ENCODE measurements at regions not wholly inside any gene's neighbourhood (a gene's known extent, or its start where the extent isn't known, plus 50 kb on each side); places are given as distances from the start of the nearest gene placed in this dataset.

DNA sequence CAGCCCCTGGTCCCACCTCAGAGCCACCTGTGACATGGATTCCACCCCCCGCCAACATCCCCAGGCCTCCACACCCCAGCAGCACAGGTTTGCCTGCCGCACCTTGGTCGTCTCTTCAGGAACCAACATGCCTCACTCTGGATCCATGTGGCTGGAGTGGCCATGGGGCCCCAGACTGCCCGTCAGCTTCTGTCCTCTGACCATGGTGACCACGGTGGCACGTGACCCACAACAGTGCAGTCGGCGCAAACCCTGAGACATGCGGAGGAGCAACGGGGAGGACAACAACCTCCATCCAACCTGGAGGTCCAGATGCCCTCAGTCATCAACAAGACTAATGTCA, 85.6 kb downstream of the ANKRD60 start:
- Mint-ChIP-seq H3K4me3 (ENCODE audit: unreplicated experiment) (no peak overlapping the region), H3K36me3 (ENCODE audit: low read depth) (peaks cover 8% of the 10 kb centered on the region), H3K4me1 (ENCODE audit: low read depth) (peaks cover 14% of the 10 kb centered on the region), H3K27me3 (ENCODE audit: low read depth) (peaks cover 22% of the 10 kb centered on the region), H3K9me3 (ENCODE audit: low read depth) (peaks cover 11% of the 10 kb centered on the region), H3K27ac (ENCODE audit: unreplicated experiment) (no peak overlapping the region)
- DNase-seq (ENCODE audit: low spot score): no peak
- TF ChIP-seq, protein P1, sequence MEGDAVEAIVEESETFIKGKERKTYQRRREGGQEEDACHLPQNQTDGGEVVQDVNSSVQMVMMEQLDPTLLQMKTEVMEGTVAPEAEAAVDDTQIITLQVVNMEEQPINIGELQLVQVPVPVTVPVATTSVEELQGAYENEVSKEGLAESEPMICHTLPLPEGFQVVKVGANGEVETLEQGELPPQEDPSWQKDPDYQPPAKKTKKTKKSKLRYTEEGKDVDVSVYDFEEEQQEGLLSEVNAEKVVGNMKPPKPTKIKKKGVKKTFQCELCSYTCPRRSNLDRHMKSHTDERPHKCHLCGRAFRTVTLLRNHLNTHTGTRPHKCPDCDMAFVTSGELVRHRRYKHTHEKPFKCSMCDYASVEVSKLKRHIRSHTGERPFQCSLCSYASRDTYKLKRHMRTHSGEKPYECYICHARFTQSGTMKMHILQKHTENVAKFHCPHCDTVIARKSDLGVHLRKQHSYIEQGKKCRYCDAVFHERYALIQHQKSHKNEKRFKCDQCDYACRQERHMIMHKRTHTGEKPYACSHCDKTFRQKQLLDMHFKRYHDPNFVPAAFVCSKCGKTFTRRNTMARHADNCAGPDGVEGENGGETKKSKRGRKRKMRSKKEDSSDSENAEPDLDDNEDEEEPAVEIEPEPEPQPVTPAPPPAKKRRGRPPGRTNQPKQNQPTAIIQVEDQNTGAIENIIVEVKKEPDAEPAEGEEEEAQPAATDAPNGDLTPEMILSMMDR (IDR thresholded peaks at IDR 0.05): no peak

DNA sequence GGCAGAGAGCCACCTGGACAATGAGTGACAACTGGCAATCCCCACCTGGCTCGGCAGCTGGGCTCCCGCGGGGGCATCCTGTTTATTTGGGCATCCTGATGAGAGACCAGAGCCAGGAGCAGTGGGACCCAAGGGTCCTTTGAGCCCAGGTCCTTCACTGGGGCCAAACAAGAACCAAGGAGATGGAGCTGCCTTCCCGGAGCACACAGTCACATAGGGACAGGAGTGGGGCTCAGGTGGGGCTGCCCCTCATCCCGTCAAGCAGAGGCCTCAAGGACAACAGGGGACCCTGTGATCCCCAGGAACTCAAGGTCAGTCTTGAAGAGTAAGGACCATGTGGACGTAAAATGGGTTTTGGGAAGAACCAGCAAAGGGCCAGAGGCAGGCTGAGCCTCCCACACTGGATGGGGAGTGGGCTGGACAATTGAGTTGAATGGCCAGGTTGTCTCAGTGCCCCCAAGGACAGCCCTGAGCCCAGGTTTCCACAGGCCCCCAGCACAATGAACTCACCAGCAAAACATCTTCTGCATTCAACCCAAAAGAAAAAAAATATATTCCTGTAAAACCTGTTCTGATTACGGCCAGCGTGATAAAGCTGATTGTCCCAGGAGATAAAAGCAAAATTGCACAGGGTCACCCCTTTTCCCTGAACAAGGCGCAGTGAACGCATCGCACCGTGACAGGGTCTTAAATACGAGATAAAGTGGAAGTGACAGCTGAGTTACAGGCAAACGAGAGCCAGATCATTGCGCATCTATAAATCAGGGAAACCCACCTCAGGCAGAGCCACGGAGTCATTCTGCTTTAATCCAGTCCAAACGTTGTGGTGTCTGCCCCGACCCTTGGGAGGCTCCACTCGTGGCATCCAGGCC, 86.2 kb downstream of the ANKRD60 start:
- DNase-seq (ENCODE audit: low spot score): no peak
- Mint-ChIP-seq H3K36me3 (ENCODE audit: low read depth) (peaks cover 4% of the 10 kb centered on the region), H3K4me3 (ENCODE audit: unreplicated experiment) (no peak overlapping the region), H3K27ac (ENCODE audit: unreplicated experiment) (no peak overlapping the region), H3K9me3 (ENCODE audit: low read depth) (peaks cover 5% of the 10 kb centered on the region), H3K4me1 (ENCODE audit: low read depth) (peaks cover 14% of the 10 kb centered on the region), H3K27me3 (ENCODE audit: low read depth) (peaks cover 23% of the 10 kb centered on the region)
- TF ChIP-seq, protein P1 (IDR thresholded peaks at IDR 0.05): no peak

DNA sequence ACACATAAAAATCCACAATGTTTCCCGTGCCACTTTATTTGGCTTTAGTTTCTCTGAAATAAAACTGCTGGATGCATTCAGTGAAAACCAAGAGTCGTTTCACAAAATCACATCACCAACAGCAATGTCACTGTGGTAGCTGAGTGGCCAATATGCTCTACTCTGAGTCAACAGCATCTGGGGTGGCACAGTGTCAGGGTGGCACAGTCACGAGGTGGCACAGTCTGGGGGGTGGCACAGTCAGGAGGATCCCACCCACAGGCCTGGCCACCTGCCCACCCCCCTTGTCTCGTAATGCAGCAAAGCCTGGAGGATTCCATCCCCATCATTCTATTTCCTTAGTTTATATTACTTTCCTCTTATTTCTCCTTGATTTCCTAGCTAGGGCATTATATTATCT, 87.0 kb downstream of the ANKRD60 start:
- Mint-ChIP-seq H3K4me1 (ENCODE audit: low read depth) (peaks cover 9% of the 10 kb centered on the region), H3K27ac (ENCODE audit: unreplicated experiment) (no peak overlapping the region), H3K4me3 (ENCODE audit: unreplicated experiment) (no peak overlapping the region), H3K9me3 (ENCODE audit: low read depth) (peaks cover 5% of the 10 kb centered on the region), H3K36me3 (ENCODE audit: low read depth) (peaks cover 4% of the 10 kb centered on the region), H3K27me3 (ENCODE audit: low read depth) (peaks cover 29% of the 10 kb centered on the region)
- no peak for DNase-seq (ENCODE audit: low spot score)
- TF ChIP-seq, protein P1 (IDR thresholded peaks at IDR 0.05): no peak

DNA sequence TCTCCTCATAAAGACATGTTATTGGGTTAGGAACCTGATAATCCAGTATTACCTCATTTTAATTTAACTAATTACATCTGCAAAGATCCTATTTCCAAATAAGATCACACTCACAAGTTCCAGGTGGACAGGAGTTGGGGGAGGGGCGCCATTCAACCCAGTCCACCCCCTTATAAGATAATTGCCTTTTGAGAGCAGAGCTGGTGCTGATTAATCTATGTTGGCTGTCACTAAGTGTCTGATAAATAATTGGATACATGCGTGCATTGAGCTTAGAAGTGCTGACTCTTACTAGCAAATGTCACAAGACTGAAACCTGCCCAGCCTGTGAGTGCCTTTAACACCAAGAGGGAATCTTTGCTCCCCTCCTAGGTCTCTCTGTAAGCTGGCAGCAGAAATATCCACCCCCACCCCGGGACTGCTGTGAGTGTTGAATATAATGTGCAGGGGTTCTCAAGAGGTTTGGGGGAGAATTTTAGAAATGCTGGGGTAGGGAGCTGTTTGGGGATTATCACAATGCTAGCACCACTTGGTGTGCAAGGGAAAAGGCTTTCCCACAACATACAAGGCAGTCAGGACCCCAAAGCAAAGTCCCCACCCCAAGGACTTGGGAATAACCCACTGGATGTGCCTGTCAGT, 87.5 kb downstream of the ANKRD60 start:
- TF ChIP-seq, protein P1 (IDR thresholded peaks at IDR 0.05): no peak
- no peak for DNase-seq (ENCODE audit: low spot score)

DNA sequence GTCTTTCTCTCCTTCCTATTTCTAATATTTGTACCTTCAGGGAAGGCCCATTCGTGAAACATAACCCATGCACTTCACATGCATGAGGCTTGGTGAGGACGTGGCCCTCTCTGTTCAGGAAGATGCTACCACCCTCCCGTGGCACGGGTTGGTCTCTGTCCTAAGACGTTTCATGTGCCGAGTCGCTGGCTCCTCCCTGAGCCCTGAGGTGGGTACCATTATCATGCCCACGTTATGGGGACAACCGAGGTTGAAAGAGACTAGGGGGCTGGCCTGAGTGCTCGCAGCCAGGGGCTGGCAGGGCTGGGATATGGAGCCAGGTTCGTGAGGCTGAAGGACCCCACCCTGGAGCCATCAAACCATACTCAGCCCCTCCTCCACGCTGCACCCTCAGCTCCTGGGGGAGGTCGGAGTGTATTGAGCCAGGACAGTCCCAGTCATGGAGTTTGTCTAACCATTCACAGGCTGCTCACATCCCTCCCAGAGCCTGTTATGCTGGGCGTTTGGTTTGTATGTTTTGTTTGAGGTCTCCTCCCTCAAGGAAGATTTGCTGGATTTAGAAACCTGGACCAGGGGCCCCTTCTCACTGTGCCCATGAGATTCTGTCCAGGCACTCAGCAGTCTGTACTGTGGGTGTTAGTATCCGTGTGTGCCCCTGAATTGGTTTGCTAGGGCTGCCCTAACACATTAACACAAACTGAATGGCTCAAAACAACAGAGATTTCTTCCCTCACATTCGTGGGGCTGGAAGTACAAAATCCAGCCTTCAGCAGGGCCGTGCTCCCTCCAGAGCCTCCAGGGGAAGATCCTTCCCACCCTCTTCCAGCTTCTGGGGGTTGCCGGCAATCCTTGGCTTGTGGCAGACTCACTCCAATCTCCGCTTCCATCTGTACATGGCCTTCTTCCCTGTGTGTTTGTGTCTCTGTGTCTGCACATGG, 88.3 kb downstream of the ANKRD60 start:
- DNase-seq (ENCODE audit: low spot score): no peak
- no peak overlapping the region for H3K4me3 Mint-ChIP-seq (ENCODE audit: unreplicated experiment)
- TF ChIP-seq, protein P1 (IDR thresholded peaks at IDR 0.05): no peak
- H3K27ac Mint-ChIP-seq (ENCODE audit: unreplicated experiment): no peak overlapping the region
- H3K36me3 Mint-ChIP-seq (ENCODE audit: low read depth): peaks cover 4% of the 10 kb centered on the region
- no peaks in the 10 kb centered on the region for H3K4me1 Mint-ChIP-seq (ENCODE audit: low read depth)
- H3K9me3 Mint-ChIP-seq (ENCODE audit: low read depth): peaks cover 5% of the 10 kb centered on the region
- H3K27me3 Mint-ChIP-seq (ENCODE audit: low read depth): peaks cover 41% of the 10 kb centered on the region

More for the DNA sequence above, 87.5 kb downstream of the ANKRD60 start:
- Mint-ChIP-seq H3K36me3 (ENCODE audit: low read depth) (peaks cover 4% of the 10 kb centered on the region), H3K9me3 (ENCODE audit: low read depth) (peaks cover 5% of the 10 kb centered on the region), H3K27me3 (ENCODE audit: low read depth) (peaks cover 34% of the 10 kb centered on the region), H3K27ac (ENCODE audit: unreplicated experiment) (no peak overlapping the region), H3K4me3 (ENCODE audit: unreplicated experiment) (no peak overlapping the region), H3K4me1 (ENCODE audit: low read depth) (peaks cover 3% of the 10 kb centered on the region)

All from chondrocyte (in vitro differentiated cells).